NCI-H524 (cell line): ENCODE measurements at regions not wholly inside any gene's neighbourhood (a gene's known extent, or its start where the extent isn't known, plus 50 kb on each side); places are given as distances from the start of the nearest gene placed in this dataset.
A peak's percentile ranks its signal among the peaks of the same experiment; 100 is the strongest.

Experiments used
- DNase-seq, 2 experiments: peaks; one replicate each; lab custom pipeline; 2025; lab: John Stamatoyannopoulos, UW

DNA sequence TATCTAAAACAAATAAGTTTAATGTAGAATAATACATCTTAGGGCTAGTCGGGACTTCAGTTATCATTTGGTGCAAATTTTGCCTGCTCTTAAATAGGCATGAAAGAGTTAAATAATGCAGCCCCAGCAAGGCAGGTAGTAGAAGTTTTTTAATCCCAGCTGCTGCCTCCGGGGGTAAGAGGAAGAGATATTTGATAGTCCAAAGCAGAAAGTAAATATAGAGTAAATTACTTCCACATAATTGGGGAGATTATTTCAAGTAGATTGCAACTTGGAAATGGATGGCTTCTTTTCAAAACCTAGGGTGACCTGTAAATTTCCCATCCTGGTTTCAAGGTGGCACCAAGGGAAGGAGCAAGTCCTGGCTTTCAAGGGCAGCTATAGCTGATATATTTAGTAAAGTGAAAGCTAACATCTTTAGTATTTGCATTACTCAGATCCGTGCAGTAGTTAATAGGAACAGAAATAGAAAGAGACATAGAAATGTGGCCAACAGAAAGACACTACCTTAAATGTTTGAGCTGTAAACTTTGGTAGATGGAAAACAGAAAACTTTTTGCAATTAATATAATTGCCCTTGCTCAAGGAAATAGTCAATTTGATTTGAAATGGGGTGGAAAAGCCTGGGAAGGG is 109.1 kb downstream of the LMO4 start:
- DNase-seq: peak in 1 of 2 experiments; percentile 3

DNA sequence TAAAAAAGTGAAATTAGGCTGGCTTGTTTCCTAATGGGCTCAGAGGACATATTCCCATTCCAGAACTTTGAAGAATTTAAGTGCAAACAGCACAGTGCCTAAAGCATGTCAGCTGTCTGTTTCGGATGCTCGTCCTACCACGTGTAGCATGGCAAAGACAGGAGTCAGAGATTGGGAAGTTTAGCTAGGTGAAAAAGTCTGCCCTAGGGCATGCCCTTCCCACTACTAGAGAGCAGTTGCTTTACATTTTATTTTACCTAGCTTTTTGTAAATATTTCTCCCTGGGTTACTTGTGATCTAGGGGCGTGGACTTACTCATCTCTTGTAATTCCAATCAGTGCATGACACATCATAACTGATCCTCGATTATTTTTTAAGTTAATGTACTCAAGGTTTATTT is 111.1 kb downstream of the LMO4 start:
- no peak for DNase-seq

DNA sequence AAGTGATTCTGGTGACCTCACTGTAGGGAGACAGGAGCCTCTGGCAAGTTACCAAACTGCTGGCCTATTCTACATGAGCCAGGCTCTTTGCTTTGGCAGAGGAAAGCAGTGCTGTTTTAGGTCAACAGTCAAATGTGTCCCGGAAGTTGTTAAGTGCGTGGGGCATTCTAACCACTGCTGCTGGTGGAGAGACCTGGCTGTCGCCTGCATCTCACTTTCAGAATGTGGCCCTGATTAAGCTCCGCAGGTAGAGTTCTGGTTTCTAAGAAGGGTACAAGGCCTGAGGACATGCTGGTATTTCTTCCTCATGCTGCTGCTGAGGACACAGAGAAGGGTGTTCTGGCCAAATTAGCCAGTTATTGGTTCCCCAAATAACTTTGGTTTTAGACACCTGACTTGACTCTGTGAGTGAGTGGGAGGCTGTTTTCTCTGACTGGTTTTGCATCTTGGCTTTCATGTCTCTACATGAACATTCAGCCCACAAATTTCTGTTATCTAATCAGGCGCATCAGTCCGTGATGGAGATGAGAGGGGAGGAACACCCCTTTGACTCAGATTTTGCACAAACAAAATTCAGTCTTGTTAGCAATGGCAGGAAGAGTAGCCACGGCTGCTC is 120.8 kb downstream of the LMO4 start:
- DNase-seq: no peak

DNA sequence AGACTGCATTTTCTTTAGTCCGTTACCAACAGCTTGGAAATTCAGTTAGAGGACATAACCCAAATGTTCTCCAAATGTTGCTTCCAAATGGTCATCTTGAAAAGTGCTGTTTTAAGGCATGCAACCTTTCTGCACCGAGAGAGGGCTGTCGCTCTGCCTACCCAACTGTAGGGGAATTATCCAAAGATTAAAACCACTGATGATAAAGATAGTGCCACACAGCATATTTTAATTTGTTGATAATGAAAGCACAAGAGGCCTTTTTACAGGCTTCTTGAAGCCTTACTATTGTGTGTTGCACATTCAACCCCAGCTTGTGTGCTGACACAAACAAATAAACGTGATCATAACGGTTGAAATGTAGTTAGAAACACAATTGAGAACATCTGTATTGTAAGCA is 121.5 kb downstream of the LMO4 start:
- DNase-seq: no peak

DNA sequence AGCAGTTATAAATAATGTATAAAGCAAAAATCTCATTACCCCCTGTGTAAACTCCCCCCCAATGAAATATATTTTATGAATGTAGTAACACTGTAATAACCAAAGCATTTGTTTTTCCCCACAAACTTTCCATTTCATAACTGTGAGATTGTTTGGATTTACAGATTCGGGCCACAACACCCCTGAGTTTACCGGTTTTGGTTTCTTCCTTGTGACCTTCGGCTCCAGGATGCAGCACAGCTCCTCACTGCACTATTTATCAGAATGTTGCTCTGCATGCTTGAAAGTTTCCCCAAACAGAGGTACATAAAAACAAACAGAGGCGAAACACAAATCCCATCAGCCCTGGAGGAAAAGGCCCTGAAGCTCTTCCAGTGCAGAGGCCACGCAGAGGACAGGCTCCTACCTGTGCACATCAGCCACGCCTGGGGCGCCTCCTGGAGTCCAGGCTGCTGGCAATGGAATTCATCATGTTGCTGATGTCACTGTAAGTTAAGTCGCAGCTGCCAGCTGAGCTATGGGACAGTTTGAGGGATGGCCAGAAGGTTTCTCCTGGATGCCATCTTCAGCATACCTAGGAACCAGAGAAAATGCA is 122.0 kb downstream of the LMO4 start:
- no peak for DNase-seq

DNA sequence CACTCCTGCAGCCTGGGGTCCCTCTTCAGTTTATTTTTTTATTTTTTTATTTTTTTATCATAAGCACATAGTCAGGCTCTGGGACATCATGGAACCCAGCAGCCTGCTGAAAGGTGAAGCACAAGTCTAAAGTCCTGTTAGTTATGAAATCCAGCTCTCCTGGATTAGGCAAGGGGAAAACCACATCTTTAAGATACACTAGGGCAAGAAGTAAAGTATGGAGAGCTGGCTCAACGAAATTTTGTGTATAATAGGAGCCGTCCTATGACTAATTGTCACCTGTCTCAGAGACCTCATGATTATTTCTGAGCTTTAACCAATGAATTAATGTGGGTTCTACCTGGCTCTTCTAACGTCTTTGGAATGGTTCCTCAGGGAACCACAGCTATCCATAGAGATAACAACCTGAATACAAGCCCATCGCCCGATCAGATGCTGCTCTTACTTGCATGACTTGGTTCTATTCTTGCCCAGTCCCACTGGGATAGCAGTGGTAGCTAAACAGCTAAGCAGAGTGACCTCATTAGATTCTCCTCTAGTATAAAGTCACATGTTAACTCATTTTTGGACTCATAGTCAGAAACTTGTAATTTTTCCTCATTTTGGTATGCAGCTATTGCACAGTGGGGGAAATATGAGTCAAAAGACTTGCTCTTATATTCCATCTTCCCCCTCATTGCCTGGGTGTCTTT is 122.7 kb downstream of the LMO4 start:
- DNase-seq: no peak

DNA sequence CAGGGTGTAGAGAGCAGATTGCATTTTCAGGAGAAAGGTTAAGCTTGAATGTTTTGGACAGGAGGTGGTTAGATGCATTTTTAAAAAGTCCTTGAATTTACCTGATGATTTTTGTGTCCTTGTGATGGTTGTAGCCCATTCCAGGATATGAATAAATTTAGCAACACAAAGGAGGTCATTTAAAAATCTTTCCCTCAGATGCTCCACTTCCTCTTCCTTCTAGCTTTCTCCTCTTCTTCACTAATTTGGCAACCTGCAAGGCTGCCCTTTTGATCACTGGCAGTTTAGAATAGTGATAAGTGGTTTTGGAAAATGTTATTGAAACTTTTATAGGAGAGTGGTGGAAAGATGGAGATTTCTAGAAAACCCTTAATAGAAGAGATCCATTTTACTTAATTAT is 124.0 kb downstream of the LMO4 start:
- DNase-seq: no peak

DNA sequence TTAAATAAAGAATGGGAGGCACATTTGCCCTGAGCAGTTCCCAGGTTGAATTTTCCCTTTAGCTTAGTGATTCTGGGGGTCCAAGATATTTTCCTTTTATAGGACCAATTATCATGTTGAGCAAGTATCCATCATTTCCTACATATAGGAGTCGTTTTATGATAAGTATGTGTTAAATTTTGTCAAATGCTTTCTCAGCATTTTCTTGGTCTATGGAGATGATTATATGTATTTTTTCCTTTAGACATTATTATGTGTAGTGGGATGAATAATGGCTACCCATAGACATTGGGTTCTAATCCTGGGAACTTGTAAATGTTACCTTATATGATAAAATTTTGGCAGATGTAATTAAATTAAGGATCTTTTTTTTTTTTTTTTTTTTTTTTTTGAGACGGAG is 128.7 kb downstream of the LMO4 start:
- no peak for DNase-seq

DNA sequence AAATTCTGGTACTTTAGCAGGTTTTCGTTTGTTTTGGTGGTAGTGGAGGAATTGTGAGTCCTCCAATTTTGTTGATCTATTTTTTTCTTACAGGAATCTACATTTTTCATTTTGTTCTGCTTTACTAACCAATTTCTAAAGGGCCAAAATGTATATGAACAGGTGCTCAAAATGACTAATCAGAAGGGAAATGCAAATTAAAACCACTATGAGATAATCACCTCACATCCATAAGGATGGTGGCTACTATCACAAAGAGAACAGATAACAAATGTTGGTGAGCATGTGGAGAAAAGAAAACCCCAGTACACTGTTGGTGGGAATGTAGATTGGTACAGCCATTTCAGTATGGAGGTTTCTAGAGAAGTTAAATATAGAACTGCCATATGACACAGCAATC is 134.2 kb downstream of the LMO4 start:
- DNase-seq: no peak

DNA sequence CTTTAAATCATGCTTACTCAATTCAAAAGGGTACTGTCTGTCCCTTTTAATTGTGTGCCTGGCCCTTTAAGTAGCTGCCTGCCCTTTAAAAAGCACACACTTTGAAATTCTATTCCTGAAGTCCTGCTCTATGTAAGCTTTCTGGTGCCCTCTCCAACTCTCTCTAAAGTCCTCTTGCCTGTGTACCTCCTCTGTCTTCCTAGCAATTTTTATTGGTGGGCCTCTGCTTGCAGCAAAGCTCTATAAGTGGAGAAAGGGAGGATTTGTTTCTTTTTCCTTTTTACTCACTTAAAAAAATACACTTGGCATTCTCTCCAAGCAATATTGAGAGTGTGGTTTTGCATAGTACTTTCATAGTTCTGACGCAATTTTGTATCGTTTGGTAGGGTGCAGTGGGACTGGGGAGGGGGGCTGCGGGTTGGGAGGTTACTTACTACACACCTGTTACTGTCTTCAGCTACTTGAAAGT is 135.4 kb downstream of the LMO4 start:
- no peak for DNase-seq

DNA sequence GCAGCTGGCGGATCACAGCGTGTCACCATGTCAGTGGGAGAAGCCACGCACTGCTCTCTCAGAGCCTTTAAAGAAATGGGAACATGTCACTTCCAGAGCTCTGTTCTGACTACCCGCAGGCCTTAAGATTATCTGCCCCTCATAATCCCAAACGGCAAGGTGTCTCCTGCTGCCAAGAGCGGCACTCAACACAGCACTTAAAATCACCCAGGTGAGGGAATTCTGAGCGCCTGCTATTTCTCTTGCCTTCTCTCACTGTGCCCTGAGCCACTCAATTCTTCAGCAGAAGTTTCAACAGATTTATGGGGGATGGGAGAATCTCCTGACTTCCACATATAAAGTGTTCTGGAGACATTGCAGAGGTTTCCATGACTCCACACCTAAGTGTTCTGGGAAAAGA is 137.9 kb downstream of the LMO4 start:
- DNase-seq: no peak

DNA sequence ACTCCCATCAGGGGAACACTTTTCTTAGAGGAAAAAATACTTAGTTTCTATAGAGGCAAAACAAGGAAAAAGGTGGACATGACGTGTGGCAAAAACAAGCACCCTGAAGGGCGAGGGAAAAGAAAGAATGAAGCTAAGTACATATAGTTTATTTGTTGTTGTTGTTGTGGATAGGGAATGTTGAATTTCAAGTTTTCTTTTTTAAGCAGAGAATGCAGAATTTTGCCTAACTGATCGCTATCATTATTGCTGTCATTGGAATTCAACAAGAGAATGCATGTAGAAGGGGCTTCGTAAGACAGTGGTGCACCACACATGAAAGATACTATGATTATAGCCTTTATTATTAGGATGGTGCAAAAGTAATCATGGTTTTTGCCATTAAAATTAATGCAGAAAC is 144.0 kb downstream of the LMO4 start:
- no peak for DNase-seq

DNA sequence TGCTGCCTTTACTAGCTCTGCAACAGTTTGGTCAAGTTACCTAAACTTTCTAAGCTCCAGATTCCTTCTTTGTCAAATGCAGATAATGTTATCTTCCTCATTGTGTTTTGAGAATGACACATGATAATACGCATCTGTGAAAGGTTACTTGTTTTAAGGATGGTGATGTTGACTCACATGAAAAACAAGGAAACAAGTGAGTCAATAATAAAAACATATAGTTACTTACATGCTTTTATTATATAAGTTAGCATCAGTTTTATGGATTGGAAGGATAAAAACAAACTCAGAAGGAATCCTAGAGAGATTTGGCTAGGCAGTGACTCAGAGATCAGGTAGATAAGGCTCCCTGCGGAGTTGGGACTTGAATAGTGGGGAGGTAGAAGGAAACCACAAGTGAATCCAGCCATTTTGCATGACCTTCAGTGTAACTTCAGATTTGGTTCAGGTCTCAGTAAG is 144.6 kb downstream of the LMO4 start:
- DNase-seq: no peak

DNA sequence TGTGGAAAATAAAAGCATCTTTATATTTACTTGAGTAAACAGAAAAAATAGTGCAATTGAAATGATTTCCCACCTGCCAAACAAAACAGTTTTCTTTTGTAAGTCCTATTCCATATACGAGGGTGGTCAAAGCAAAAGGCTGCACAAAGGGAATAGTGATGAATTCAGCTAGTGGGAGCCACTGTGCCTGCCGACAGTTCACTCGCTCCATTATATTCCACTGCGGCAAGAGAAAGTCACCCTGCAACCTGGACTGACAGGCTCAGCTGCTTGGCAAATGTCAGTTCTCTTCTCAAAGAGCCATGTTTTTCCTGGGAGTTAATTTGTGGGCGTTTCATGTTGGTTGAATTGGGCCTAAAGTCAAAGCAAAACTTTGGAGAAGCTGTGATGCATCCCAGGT is 145.4 kb downstream of the LMO4 start:
- DNase-seq: no peak

DNA sequence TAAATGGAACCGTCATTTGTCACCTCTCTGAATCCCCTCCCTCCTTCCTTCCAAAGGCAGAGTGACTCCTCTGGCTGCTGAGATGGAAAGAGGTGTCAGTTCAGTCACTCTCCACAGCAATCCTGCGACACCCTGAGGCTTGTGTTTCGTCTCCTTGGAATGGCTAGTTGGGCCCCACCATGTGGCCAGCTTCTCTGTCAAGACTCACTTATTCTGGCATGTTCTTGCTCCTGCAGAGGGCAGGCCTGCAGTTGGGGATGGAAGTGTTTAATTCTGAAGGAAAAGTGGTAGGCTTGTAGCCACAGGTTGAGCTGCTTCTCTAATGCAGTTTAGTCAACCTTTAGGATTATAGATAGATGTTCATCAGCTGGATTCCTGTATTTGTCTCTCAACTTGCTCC is 149.6 kb downstream of the LMO4 start:
- DNase-seq: no peak

DNA sequence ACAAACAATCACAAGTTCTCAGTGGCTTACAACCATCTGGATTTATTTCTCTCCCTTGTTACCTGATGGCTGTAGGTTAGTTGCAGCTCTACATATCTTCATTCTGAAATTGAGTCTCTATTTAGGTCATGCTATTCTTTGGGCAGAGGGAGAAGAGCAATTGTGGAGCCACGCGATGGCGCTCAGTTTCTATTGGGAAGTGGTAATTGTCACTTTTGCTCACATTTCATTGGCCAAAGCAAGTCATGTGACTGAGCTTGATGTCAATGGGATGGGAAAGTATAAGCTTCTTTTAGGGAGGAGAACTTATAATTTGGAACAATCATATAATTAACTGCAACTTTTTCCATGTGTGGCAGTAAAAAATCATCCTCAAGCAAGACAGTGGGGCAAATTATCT is 166.5 kb downstream of the LMO4 start:
- no peak for DNase-seq

DNA sequence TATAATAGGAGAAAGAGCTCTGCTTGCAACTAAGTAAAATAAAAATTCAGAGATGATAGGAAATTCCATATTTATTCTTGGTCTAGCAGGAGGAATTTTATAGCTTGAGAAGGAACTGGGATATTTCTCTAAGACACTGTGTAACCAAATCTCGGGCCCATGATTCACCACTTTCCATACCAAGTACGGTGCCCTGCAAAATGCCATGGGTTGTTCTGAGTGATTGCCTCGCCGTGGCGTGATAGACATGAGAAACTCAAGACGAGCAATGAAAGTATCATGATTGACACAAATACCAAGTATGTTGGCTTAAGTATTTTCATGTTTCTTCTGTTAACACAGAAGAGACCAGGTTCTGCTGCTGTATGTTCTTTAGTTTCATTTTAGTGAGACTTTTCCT is 167.2 kb downstream of the LMO4 start:
- no peak for DNase-seq

DNA sequence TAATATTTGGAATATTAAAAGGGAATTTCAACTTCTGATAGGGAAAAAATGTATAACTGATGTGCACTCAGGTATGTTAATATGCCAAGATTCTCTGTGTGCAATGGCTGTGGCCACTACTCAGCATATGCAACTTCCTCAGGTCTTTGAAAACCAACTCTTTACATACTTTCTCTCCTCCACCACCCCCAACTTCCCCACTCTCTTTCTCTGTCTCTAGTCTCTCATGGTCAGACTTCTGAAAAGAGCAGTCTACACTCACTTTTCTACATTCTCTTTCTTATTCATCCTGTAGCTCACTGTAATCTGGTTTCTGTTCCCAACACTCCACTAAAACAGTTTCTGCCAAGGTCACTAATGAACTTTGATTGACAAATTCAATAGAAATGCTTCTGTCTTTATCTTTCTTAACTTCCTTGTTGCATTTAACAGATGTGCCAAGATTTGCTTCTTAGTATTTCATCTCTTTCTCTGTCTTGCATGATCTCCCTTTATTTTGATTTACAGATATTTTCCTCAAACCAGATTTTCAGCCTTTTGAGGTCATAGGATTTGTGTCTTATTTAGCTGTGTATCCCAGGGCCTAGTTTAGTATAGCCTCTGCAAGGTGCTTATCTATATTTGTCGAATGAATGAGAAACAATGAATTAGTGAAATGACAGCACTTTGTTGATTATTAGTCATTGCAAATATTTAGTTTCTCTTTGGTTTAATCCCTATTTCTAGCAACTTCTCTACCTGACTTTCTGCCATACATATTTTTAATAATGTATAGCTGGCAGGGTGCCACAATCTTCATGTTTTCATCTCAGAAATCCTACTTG is 168.9 kb downstream of the LMO4 start:
- no peak for DNase-seq

DNA sequence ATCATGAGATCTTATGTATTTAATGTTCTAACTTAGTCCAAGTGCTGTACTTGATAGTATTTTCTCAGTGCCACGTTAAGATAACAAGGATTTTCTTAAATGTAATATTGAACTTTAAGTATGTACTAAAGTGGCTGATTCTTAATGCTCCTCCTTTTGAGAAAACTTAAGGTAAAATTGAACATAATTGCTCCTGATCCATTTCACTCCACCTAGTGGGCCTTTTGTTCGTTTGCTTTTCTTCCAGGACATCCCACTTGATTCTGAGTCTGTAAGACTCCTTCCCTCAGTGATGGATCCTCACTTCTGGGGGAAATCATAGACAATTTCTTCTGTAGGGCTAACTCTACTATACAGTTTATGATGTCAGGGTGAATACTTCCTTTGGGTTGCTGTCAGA is 173.1 kb downstream of the LMO4 start:
- no peak for DNase-seq

DNA sequence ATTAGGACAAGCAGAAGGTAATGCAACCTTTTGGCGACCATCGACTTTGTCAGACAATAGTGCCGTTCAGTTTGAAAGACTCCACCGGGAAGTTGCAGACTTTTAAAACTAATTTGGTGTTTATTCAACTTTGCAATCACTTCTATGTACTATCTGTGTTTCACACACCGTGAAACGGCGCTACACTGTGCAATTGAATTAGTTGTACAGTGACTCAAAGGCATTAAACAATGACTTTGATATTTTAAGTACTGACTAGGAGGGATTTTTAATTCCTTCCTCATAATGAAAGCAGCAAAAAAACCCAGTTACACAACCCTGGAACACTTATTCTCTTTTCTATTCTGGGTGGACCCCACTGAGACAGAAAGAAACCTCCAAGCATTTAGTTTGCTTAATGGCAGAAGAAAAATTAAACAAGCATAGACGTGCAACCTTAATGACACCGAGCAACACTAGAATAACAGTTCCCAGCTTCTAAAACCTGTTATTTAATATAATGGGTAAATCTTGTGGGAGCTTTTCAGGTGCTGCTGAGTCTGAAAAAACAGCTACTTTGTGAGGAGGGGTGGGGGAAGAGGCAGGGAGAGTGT is 176.8 kb downstream of the LMO4 start:
- DNase-seq: no peak

DNA sequence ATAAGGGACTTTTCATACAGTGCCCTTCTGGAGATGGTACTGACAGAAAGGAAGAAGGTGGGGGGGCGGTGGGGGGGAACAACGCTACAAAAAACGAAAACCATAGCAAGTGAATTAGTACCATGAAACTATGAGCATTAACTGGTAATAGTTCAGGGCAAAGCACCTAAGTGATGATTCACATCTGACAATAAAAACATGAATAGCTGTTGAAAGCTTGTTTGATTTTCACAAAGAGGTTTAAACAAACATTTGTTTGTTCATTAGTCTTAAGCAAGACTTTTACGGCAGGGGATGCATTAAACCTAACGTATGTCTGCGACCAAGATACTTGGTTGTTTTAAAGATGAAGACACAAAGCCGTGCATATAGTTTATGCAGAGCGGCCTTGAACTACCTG is 177.5 kb downstream of the LMO4 start:
- DNase-seq: no peak

DNA sequence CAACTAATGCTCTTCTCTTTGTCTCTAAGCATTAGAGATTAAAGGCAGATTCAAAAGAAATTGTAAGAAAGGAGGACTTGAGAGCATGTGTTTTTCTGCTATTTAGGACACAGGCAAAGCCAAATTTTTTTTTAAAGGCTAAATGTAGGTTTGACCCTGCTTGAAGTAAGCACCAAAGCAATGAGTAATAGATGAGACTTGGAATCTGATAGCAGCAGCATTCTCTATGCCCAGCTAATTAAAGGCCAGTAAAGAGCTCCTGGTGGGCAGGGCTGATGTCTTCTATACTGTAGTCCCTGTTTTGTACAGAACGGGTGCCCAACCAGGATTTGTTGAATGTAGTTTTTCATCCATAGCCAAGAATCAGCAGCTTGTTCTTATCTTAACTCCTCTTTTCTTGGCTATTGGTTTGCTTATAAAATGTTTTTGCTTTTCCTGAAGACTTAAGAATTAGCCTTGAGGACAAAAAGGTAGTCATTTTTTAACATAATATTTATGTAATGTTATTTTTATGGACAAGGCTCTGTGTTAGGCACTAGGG is 179.6 kb downstream of the LMO4 start:
- no peak for DNase-seq
